ENCODE measurements at regions not wholly inside any gene's neighbourhood (a gene's known extent, or its start where the extent isn't known, plus 50 kb on each side); places are given as distances from the start of the nearest gene placed in this dataset.

- no peak for DNase-seq (ENCODE audit: low read depth)
- no peak for TF ChIP-seq CTCF (IDR thresholded peaks at IDR 0.05; ENCODE audit: insufficient read depth, low read length)
- no peak overlapping the region for H3K4me3 ChIP-seq (ENCODE audit: low read depth, low read length)
Observed at GRCh38 chr3:74106925-74107324, 482.2 kb upstream of the PDZRN3 start.

- H3K4me3 ChIP-seq (ENCODE audit: low read depth, low read length) = no peak overlapping the region
- DNase-seq (ENCODE audit: low read depth) = no peak
- no peak for TF ChIP-seq CTCF (IDR thresholded peaks at IDR 0.05; ENCODE audit: insufficient read depth, low read length)
Observed at GRCh38 chr3:74091204-74091603, 466.5 kb upstream of the PDZRN3 start.

GRCh38 chr3:74089814-74090213, 465.1 kb upstream of the PDZRN3 start:
- H3K4me3 ChIP-seq (ENCODE audit: low read depth, low read length) = no peak overlapping the region
- no peak for TF ChIP-seq CTCF (IDR thresholded peaks at IDR 0.05; ENCODE audit: insufficient read depth, low read length)
- DNase-seq (ENCODE audit: low read depth) = no peak

GRCh38 chr3:74080056-74080461, 455.3 kb upstream of the PDZRN3 start:
- no peak for TF ChIP-seq CTCF (IDR thresholded peaks at IDR 0.05; ENCODE audit: insufficient read depth, low read length)
- H3K4me3 ChIP-seq (ENCODE audit: low read depth, low read length) = no peak overlapping the region
- DNase-seq (ENCODE audit: low read depth) = no peak

GRCh38 chr3:74075241-74075640, 450.5 kb upstream of the PDZRN3 start:
- DNase-seq (ENCODE audit: low read depth) = no peak
- TF ChIP-seq CTCF (IDR thresholded peaks at IDR 0.05; ENCODE audit: insufficient read depth, low read length) = no peak
- H3K4me3 ChIP-seq (ENCODE audit: low read depth, low read length) = no peak overlapping the region

- no peak for TF ChIP-seq CTCF (IDR thresholded peaks at IDR 0.05; ENCODE audit: insufficient read depth, low read length)
- DNase-seq (ENCODE audit: low read depth) = no peak
- no peak overlapping the region for H3K4me3 ChIP-seq (ENCODE audit: low read depth, low read length)
Observed at GRCh38 chr3:74074700-74075099, 450.0 kb upstream of the PDZRN3 start.

- DNase-seq (ENCODE audit: low read depth) = peak; percentile 14
- peak; percentile 24 for TF ChIP-seq CTCF (IDR thresholded peaks at IDR 0.05; ENCODE audit: insufficient read depth, low read length)
- no peak overlapping the region for H3K4me3 ChIP-seq (ENCODE audit: low read depth, low read length)
Observed at GRCh38 chr3:74067296-74067695, 442.6 kb upstream of the PDZRN3 start.
